Peyer's patch (tissue), 4 donors: ENCODE measurements at regions not wholly inside any gene's neighbourhood (a gene's known extent, or its start where the extent isn't known, plus 50 kb on each side); places are given as distances from the start of the nearest gene placed in this dataset.
A peak's percentile ranks its signal among the peaks of the same experiment; 100 is the strongest.

ENCODE experiments used
- DNase-seq, 3 donors: peaks; one replicate each; pipeline ENCODE4 v3.0.0-alpha.2; 2017 to 2019
- H3K27ac ChIP-seq, 4 donors: fragments of 200-600 bp; sonication (generic); one replicate each; pipeline ENCODE4 v1.5.1; 2016 to 2019
- H3K27me3 ChIP-seq, 2 donors: fragments of 200-600 bp; sonication (generic); one replicate each; pipeline ENCODE4 v1.5.1; 2019
- H3K36me3 ChIP-seq, 3 donors: fragments of 200-600 bp; sonication (generic); one replicate each; pipeline ENCODE4 v1.5.1; 2016 to 2019
- H3K4me1 ChIP-seq, 4 donors: fragments of 200-600 bp; sonication (generic); one replicate each; pipeline ENCODE4 v1.5.1; 2016 to 2019
- H3K4me3 ChIP-seq, 4 donors: fragments of 200-600 bp; sonication (generic); 1 replicate in 3 of 4; 2 replicates in 1 of 4; pipeline ENCODE4 v1.5.1; 2016 to 2019; ENCODE audit warnings: mild to moderate bottlenecking in 1 of 4
- H3K9me3 ChIP-seq, 4 donors: fragments of 200-600 bp; sonication (generic); one replicate each; pipeline ENCODE4 v1.5.1; 2016 to 2019; ENCODE audit warnings: mild to moderate bottlenecking in 1 of 4
- CTCF ChIP-seq, 6 experiments: fragments of 450-650 bp in 4 of 6; fragments of 200-600 bp in 2 of 6; sonication (generic) in 1 of 6; IDR thresholded peaks; one replicate each; pipeline ENCODE4 v1.5.1; 2017 to 2019; ENCODE audit warnings: antibody characterized with exemption in 6 of 6, mild to moderate bottlenecking in 3 of 6, moderate library complexity in 1 of 6
- POLR2A ChIP-seq, 2 donors: fragments of 450-650 bp; IDR thresholded peaks; one replicate each; pipeline ENCODE4 v1.5.1; 2017; ENCODE audit warnings: antibody characterized with exemption in 2 of 2, mild to moderate bottlenecking in 2 of 2, moderate library complexity in 2 of 2

- no peak overlapping the region for H3K4me3 ChIP-seq
- no peak for TF ChIP-seq CTCF (IDR thresholded peaks at IDR 0.05)
- H3K36me3 ChIP-seq, result no peaks in the 10 kb centered on the region
- H3K9me3 ChIP-seq, result no peaks in the 10 kb centered on the region
- H3K4me1 ChIP-seq, result no peaks in the 10 kb centered on the region
- no peak overlapping the region for H3K27ac ChIP-seq
- no peak for DNase-seq
- no peaks in the 10 kb centered on the region for H3K27me3 ChIP-seq
These were observed 577.8 kb downstream of the ETNK1 start for GRCh38 chr12:23202728-23203127.

GRCh38 chr12:23204933-23205778, 580.2 kb downstream of the ETNK1 start:
- H3K4me1 ChIP-seq, result no peaks in the 10 kb centered on the region
- no peak overlapping the region for H3K4me3 ChIP-seq
- peak in 1 of 3 donors; percentile 64 for DNase-seq
- TF ChIP-seq CTCF (IDR thresholded peaks at IDR 0.05) (peak; percentile 73 to 94 (median 89)), POLR2A (IDR thresholded peaks at IDR 0.05) (no peak)
- no peaks in the 10 kb centered on the region for H3K9me3 ChIP-seq
- H3K27me3 ChIP-seq, result no peaks in the 10 kb centered on the region
- H3K36me3 ChIP-seq, result no peaks in the 10 kb centered on the region
- no peak overlapping the region for H3K27ac ChIP-seq

- Histone ChIP-seq H3K9me3 (peaks cover 0 to 1% (median 0%) of the 10 kb centered on the region in 4 donors), H3K36me3 (no peaks in the 10 kb centered on the region), H3K27me3 (no peaks in the 10 kb centered on the region), H3K27ac (no peak overlapping the region), H3K4me1 (no peaks in the 10 kb centered on the region), H3K4me3 (no peak overlapping the region)
- no peak for DNase-seq
- TF ChIP-seq POLR2A (IDR thresholded peaks at IDR 0.05) (no peak), CTCF (IDR thresholded peaks at IDR 0.05) (no peak)
These were observed 584.8 kb downstream of the ETNK1 start for GRCh38 chr12:23209793-23210192.

- no peaks in the 10 kb centered on the region for H3K4me1 ChIP-seq
- H3K4me3 ChIP-seq, result no peak overlapping the region
- H3K9me3 ChIP-seq, result peaks cover 0 to 5% (median 0%) of the 10 kb centered on the region in 4 donors
- no peaks in the 10 kb centered on the region for H3K27me3 ChIP-seq
- DNase-seq, result no peak
- TF ChIP-seq CTCF (IDR thresholded peaks at IDR 0.05) (no peak), POLR2A (IDR thresholded peaks at IDR 0.05) (no peak)
- no peaks in the 10 kb centered on the region for H3K36me3 ChIP-seq
- no peak overlapping the region for H3K27ac ChIP-seq
These were observed 585.6 kb downstream of the ETNK1 start for GRCh38 chr12:23210573-23210972.

GRCh38 chr12:23211384-23212320, 586.7 kb downstream of the ETNK1 start:
- no peaks in the 10 kb centered on the region for H3K27me3 ChIP-seq
- H3K9me3 ChIP-seq, result peaks cover 0 to 7% (median 3%) of the 10 kb centered on the region in 4 donors
- TF ChIP-seq CTCF (IDR thresholded peaks at IDR 0.05) (no peak), POLR2A (IDR thresholded peaks at IDR 0.05) (no peak)
- H3K4me1 ChIP-seq, result no peaks in the 10 kb centered on the region
- no peak overlapping the region for H3K27ac ChIP-seq
- no peaks in the 10 kb centered on the region for H3K36me3 ChIP-seq
- no peak for DNase-seq
- no peak overlapping the region for H3K4me3 ChIP-seq
